Motor neuron (in vitro differentiated cells): ENCODE measurements at regions not wholly inside any gene's neighbourhood (a gene's known extent, or its start where the extent isn't known, plus 50 kb on each side); places are given as distances from the start of the nearest gene placed in this dataset.

ENCODE experiments used
- ATAC-seq, 8 experiments: fragments of 200-7000 bp; cut with Tn5 transposase; replicated peaks in 6 of 8; 2 replicates each; pipeline ENCODE4 v1.8.0; 2021; ENCODE audit warnings: mild to moderate bottlenecking in 8 of 8, moderate library complexity in 8 of 8
- H3K27ac ChIP-seq, 2 donors: fragments of 250-450 bp; sonication (Bioruptor Pico); 2 replicates each; pipeline ENCODE4 v1.9.0; 2021; ENCODE audit warnings: antibody characterized with exemption in 2 of 2, mild to moderate bottlenecking in 2 of 2, moderate library complexity in 1 of 2
- H3K4me1 ChIP-seq, 2 donors: fragments of 250-450 bp; sonication (Bioruptor Pico); replicated peaks in 1 of 2; 2 replicates each; pipeline ENCODE4 v1.6.1; 2021; ENCODE audit warnings: antibody characterized with exemption in 2 of 2, mild to moderate bottlenecking in 2 of 2, moderate library complexity in 1 of 2
- H3K4me3 ChIP-seq, 5 donors: fragments of 250-450 bp; sonication (Bioruptor Pico); 2 replicates each; pipeline ENCODE4 v1.9.0; 2021; ENCODE audit warnings: antibody characterized with exemption in 5 of 5, mild to moderate bottlenecking in 5 of 5, moderate library complexity in 4 of 5
- WGBS, 10 experiments: fragments of 450-650 bp; shearing (Covaris generic); methylation state at CpG; one replicate each; pipeline ENCODE4 v1.0.0; 2022; 5-methylcytosine and 5-hydroxymethylcytosine counted together
- in situ Hi-C, 9 experiments: fragments of 400-800 bp; cut with MboI; loops; one replicate each; pipeline ENCODE4 v1.15.0; 2021; ENCODE audit warnings: low sequenced_read_pairs in 9 of 9, low pct_unique_long_range_greater_than_20kb in 2 of 9; ENCODE audit not compliant: unreplicated experiment in 9 of 9

DNA sequence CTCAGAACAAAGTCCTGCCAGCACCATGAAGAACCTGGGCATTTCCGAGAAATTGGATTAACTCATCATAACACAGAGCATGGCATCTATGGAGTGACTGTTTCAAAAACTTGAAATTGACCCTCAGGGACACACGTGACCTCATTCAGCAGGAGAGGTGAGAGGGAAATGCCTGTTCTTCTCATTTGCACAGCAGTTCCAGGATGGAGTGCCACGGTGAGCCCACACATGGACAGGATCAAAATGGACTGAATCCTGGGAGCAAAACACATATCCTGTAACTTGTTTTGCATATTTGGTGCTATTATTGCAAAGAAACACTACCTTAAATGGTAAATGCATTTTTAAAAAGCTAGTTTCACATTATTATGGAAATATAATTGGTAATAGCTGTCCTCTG, 256.1 kb upstream of the IRX2 start:
- Histone ChIP-seq H3K4me3 (no peak overlapping the region), H3K4me1 (no peaks in the 10 kb centered on the region), H3K27ac (no peak overlapping the region)
- no peak for ATAC-seq
- in situ Hi-C loops = no loop called here
- WGBS, 10 experiments = 0 to 100% (median 23%) methylated on average over 1 to 3 of the region's 3 CpGs; no CpG with 5 or more reads in 2 of the 10 experiments

DNA sequence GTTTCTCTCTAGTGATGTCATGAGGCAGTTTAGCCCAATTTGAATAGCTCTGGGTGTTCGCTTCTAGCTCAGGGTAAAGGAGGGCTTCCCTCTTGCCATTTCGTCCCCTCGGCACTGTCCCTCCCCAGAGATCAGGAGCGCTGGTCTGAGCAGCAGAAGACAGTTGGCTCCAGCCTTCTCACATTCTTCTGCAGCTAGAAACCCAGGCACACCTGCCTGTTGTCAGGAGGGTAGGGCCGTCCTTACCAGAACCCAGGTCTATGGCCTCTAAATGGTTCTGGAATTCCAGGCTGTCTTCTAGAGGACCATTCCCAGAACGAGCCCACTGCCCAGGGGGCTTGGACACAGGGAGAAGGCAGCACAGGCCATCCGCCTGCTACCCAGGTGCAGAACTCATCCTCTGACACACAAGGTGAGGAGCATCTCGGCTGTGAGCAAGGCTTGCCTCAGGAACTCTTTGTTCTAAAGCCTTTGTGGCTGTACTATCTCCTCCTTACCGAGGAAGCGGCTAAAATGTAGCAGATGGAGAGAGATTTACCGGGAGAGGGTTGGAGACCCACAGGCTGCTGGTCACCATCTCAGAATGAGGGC, 255.6 kb upstream of the IRX2 start:
- WGBS, 10 experiments = 4 to 100% (median 49%) methylated on average over 1 to 10 of the region's 11 CpGs; no CpG with 5 or more reads in 2 of the 10 experiments
- Histone ChIP-seq H3K4me1 (no peaks in the 10 kb centered on the region), H3K4me3 (no peak overlapping the region), H3K27ac (no peak overlapping the region)
- no peak for ATAC-seq
- in situ Hi-C loops = no loop called here

DNA sequence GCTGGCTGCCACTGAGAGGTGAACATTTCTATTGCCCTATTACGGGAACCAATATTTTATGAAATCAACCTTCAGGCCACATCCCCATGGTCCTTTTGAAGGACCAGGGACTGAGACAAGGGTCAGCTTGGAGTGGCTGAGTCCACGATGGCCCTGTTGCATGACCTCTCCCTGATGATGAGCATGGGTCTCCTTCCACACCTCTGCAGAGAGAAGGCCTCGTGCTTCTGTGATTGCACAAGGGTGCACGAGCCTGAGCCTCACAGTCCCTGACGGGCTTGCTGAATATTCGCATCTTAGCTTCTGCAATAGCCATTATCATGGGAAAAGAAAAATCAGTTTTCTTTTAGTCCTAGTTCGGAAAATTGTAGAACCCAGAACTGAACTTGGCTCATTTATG, 255.0 kb upstream of the IRX2 start:
- WGBS, 10 experiments = 0 to 100% (median 81%) methylated on average over 1 to 6 of the region's 7 CpGs; no CpG with 5 or more reads in 3 of the 10 experiments
- H3K4me1 ChIP-seq = no peaks in the 10 kb centered on the region
- H3K27ac ChIP-seq = no peak overlapping the region
- no peak for ATAC-seq
- in situ Hi-C loops = no loop called here
- H3K4me3 ChIP-seq = no peak overlapping the region

DNA sequence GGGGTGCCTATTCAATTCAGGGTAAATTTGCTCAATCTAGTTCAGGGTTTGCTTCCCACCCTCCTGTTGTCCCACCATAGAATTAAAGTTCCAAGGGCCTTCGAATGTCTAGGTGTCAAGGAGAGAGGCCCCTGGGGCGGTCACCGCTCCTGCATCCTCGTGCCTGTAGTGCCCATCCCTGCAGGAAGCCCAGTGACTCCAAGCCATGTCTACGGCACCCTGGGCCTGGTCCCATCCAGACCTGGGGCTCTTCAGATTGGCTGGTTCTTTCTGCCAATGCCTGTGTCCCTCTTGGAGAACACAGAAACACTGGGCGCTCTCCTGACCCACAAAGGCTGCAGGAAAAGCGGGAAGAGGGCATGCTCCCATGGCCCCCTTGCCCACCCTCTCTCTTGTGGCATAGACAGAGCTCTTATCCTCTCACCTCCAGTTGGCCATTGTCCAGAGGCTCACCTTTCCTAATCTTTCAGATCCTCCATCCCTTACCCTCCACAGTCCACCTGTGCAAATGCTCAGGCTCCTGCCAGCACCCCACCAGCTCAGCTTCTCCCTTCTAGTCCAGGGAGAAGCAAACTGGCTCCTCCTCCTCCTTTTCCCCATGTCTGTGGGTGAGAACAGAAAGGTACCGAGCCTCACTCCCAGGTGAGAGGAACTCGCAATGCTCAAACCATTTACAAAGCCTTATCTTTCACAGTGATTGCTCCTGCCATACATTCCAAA, 253.0 kb upstream of the IRX2 start:
- no peak overlapping the region for H3K27ac ChIP-seq
- no peak overlapping the region for H3K4me3 ChIP-seq
- 0 to 100% (median 83%) methylated on average over 1 to 6 of the region's 9 CpGs; no CpG with 5 or more reads in 1 of the 10 experiments for WGBS, 10 experiments
- no peak for ATAC-seq
- no peaks in the 10 kb centered on the region for H3K4me1 ChIP-seq
- in situ Hi-C loops = no loop called here

DNA sequence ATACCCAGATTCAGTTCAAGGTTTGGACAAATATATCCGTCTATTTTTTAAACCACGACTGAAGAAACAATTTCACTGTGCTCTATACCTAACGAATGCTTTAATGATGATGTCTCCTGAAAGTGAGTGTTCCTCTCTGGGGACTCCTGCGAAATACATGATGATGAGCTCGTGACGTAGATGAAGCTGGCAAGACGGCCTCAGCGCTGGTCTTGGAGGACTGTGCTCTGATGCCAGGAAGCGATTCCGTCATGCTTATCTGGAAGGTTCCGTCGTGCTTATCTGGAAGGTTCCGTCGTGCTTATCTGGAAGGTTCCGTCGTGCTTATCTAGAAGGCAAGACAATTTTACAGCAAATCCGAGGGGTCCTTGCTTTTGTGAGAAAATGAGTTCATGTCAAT, 250.8 kb upstream of the IRX2 start:
- Histone ChIP-seq H3K4me3 (no peak overlapping the region), H3K4me1 (peaks cover 0 to 8% of the 10 kb centered on the region in 2 donors), H3K27ac (no peak overlapping the region)
- 36 to 94% (median 66%) methylated on average over 1 to 17 of the region's 17 CpGs; no CpG with 5 or more reads in 1 of the 10 experiments for WGBS, 10 experiments
- no peak for ATAC-seq
- in situ Hi-C loops = no loop called here

- H3K27ac ChIP-seq = no peak overlapping the region
- ATAC-seq = no peak
- in situ Hi-C loops = no loop called here
- H3K4me3 ChIP-seq = no peak overlapping the region
- peaks cover 0 to 13% of the 10 kb centered on the region in 2 donors for H3K4me1 ChIP-seq
- 20 to 100% (median 83%) methylated on average over 1 to 6 of the region's 6 CpGs; no CpG with 5 or more reads in 3 of the 10 experiments for WGBS, 10 experiments
These were observed 249.2 kb upstream of the IRX2 start for GRCh38 chr5:3000631-3001030.

DNA sequence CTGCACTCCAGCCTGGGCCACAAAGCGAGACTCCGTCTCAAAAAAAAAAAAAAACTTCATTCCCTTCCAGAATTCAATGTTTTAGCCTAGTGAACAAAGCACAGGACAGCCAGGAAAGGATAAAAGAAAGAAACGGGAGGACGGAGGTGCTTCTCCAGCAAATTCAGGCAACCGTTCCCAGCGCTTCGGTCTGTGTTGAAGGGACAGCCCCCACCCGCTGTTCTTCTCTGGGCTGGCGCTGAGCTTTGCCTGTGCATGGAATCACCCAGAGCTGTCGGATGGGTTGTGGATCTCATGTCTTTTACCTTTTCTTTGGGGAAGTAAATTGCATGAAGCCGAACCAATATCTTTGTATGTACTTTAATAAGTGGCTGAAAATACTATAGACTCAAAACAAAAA, 248.4 kb upstream of the IRX2 start:
- in situ Hi-C loops = no loop called here
- H3K4me1 ChIP-seq = peaks cover 0 to 13% of the 10 kb centered on the region in 2 donors
- no peak overlapping the region for H3K4me3 ChIP-seq
- no peak for ATAC-seq
- H3K27ac ChIP-seq = no peak overlapping the region
- WGBS, 10 experiments = 0 to 94% (median 90%) methylated on average over 1 to 9 of the region's 11 CpGs; no CpG with 5 or more reads in 3 of the 10 experiments

GRCh38 chr5:2998106-2998505, 246.6 kb upstream of the IRX2 start:
- in situ Hi-C loops = no loop called here

GRCh38 chr5:2997179-2997578, 245.7 kb upstream of the IRX2 start:
- 0 to 81% (median 14%) methylated on average over 1 to 4 of the region's 4 CpGs; no CpG with 5 or more reads in 6 of the 10 experiments for WGBS, 10 experiments
- no peak for ATAC-seq
- in situ Hi-C loops = no loop called here
- peaks cover 0 to 13% of the 10 kb centered on the region in 2 donors for H3K4me1 ChIP-seq
- H3K4me3 ChIP-seq = no peak overlapping the region
- no peak overlapping the region for H3K27ac ChIP-seq

More at GRCh38 chr5:2998106-2998505, 246.6 kb upstream of the IRX2 start:
- WGBS, 10 experiments = 3 to 90% (median 63%) methylated on average over 2 to 8 of the region's 8 CpGs
- H3K27ac ChIP-seq = no peak overlapping the region
- no peak overlapping the region for H3K4me3 ChIP-seq
- peaks cover 0 to 13% of the 10 kb centered on the region in 2 donors for H3K4me1 ChIP-seq
- ATAC-seq = no peak

- Histone ChIP-seq H3K27ac (no peak overlapping the region), H3K4me1 (peaks cover 0 to 13% of the 10 kb centered on the region in 2 donors), H3K4me3 (no peak overlapping the region)
- in situ Hi-C loops = no loop called here
- WGBS, 10 experiments = 20 to 100% (median 80%) methylated on average over 1 to 6 of the region's 9 CpGs; no CpG with 5 or more reads in 6 of the 10 experiments
- ATAC-seq = no peak
These were observed 245.2 kb upstream of the IRX2 start for GRCh38 chr5:2996687-2997086.

- 0 to 95% (median 70%) methylated on average over 2 to 11 of the region's 12 CpGs; no CpG with 5 or more reads in 5 of the 10 experiments for WGBS, 10 experiments
These were observed 244.8 kb upstream of the IRX2 start for GRCh38 chr5:2996248-2996647.

DNA sequence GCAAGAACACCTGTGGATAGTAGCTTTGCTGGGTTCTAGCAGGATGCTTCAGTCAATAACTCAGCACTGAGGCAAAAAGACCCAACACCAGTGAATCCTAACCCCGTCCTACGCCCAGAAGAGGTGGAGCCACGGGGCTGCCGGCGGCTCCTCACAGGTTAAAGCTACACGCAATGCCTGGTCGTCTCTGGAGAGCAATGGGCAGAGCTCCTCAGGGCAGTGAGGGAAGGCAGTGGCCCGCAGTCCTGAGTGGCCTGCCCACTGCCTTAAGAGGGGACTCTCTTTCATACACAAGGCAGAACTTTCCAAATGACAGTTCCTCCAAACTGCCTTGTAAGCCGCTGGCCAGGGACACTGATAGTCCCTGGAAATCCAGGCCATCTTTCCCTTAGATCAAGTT, 244.2 kb upstream of the IRX2 start:
- WGBS, 10 experiments = 0 to 100% (median 75%) methylated on average over 1 to 8 of the region's 9 CpGs; no CpG with 5 or more reads in 3 of the 10 experiments
- H3K4me1 ChIP-seq = peaks cover 0 to 13% of the 10 kb centered on the region in 2 donors
- no peak overlapping the region for H3K27ac ChIP-seq
- H3K4me3 ChIP-seq = no peak overlapping the region
- no peak for ATAC-seq
- in situ Hi-C loops = no loop called here

More at GRCh38 chr5:2996248-2996647, 244.8 kb upstream of the IRX2 start:
- Histone ChIP-seq H3K4me3 (no peak overlapping the region), H3K4me1 (peaks cover 0 to 13% of the 10 kb centered on the region in 2 donors), H3K27ac (no peak overlapping the region)
- peak in 4 of 8 experiments; percentile 63 to 76 (median 72) for ATAC-seq
- in situ Hi-C loops = no loop called here

GRCh38 chr5:2995035-2995434, 243.6 kb upstream of the IRX2 start:
- WGBS, 10 experiments = 10 to 100% (median 49%) methylated on average over 1 to 5 of the region's 5 CpGs; no CpG with 5 or more reads in 2 of the 10 experiments
- Histone ChIP-seq H3K27ac (no peak overlapping the region), H3K4me3 (no peak overlapping the region), H3K4me1 (peaks cover 0 to 13% of the 10 kb centered on the region in 2 donors)
- no peak for ATAC-seq
- in situ Hi-C loops = no loop called here
